RWPE2 (cell line): ENCODE measurements at regions not wholly inside any gene's neighbourhood (a gene's known extent, or its start where the extent isn't known, plus 50 kb on each side); places are given as distances from the start of the nearest gene placed in this dataset.
"Not testable (repeated sequence)": the region's sequence is repeated elsewhere in the genome, so short reads cannot be mapped to it uniquely, and the experiment has no call there.

ENCODE experiments used
- ATAC-seq: fragments of 200-7000 bp; cut with Tn5 transposase; 3 replicates; pipeline ENCODE4 v1.9.1; 2021; ENCODE audit warnings: low read depth
- DNase-seq: peaks from one replicate; pipeline ENCODE4 v3.0.0-alpha.2; 2020; ENCODE audit warnings: low spot score
- H3K27ac ChIP-seq: fragments of 450-650 bp; 2 replicates; pipeline ENCODE4 v1.5.1; 2017; ENCODE audit warnings: mild to moderate bottlenecking; ENCODE audit not compliant: poor library complexity, severe bottlenecking
- H3K27me3 ChIP-seq: fragments of 250-450 bp; sonication (Bioruptor Pico); 2 replicates; pipeline ENCODE4 v1.5.1; 2021; ENCODE audit warnings: mild to moderate bottlenecking, moderate library complexity; ENCODE audit not compliant: insufficient read depth, poor library complexity, severe bottlenecking
- H3K36me3 ChIP-seq: fragments of 250-450 bp; sonication (Bioruptor Pico); 2 replicates; pipeline ENCODE4 v1.5.1; 2020; ENCODE audit warnings: low read depth, mild to moderate bottlenecking, moderate library complexity
- H3K4me1 ChIP-seq: fragments of 250-450 bp; sonication (Bioruptor Pico); 2 replicates; pipeline ENCODE4 v1.5.1; 2021; ENCODE audit warnings: mild to moderate bottlenecking, moderate library complexity; ENCODE audit not compliant: insufficient read depth, poor library complexity, severe bottlenecking
- H3K4me3 ChIP-seq: fragments of 250-450 bp; sonication (Bioruptor Pico); 2 replicates; pipeline ENCODE4 v1.5.1; 2021; ENCODE audit warnings: mild to moderate bottlenecking, moderate library complexity; ENCODE audit not compliant: severe bottlenecking
- H3K9me3 ChIP-seq: fragments of 250-450 bp; sonication (Bioruptor Pico); 2 replicates; pipeline ENCODE4 v1.5.1; 2021; ENCODE audit warnings: mild to moderate bottlenecking, moderate library complexity; ENCODE audit not compliant: severe bottlenecking
- TF ChIP-seq, protein P1 (sequence below): fragments of 450-650 bp; IDR thresholded peaks from one replicate; pipeline ENCODE4 v1.5.1; 2017; ENCODE audit warnings: mild to moderate bottlenecking, moderate library complexity; ENCODE audit not compliant: poor library complexity, severe bottlenecking

DNA sequence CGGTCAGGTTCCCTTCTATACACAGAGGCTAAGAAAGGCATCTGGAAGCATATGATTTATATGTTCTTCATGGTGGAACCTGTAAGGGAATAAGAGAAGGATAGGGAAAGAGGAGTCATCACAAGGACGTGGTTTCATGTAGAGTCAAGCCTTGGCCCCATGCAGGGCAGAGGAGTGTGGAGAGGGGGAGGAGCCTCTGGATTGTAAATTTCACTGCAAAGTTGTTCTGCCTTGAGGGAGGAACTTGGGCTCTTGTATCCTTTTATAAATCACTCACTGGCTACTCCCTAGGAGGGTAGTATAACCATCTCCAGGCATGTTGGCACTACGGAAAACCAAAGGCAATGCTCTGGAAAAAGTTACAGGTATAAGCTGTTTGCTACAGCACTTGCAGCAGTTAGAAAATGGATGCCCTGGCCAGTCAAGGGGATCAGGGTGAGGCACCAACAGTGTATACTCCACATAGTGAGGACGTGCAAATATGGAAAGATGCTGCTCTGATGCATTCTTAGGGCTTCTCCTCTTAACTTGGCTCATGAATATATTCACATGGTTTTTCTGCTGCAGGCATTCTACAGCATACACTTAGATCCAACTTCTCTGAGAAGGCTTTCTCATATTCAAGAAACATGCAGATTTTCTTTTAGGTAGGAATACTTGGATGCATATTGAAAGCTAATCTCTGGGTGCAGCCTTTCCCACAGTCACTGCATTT, 60.3 kb upstream of the ZNF81 start:
- Histone ChIP-seq H3K4me1 (no peaks in the 10 kb centered on the region), H3K27me3 (no peaks in the 10 kb centered on the region), H3K27ac (no peak overlapping the region), H3K36me3 (no peaks in the 10 kb centered on the region), H3K9me3 (no peaks in the 10 kb centered on the region), H3K4me3 (no peak overlapping the region)
- DNase-seq, result no peak
- TF ChIP-seq, protein P1, sequence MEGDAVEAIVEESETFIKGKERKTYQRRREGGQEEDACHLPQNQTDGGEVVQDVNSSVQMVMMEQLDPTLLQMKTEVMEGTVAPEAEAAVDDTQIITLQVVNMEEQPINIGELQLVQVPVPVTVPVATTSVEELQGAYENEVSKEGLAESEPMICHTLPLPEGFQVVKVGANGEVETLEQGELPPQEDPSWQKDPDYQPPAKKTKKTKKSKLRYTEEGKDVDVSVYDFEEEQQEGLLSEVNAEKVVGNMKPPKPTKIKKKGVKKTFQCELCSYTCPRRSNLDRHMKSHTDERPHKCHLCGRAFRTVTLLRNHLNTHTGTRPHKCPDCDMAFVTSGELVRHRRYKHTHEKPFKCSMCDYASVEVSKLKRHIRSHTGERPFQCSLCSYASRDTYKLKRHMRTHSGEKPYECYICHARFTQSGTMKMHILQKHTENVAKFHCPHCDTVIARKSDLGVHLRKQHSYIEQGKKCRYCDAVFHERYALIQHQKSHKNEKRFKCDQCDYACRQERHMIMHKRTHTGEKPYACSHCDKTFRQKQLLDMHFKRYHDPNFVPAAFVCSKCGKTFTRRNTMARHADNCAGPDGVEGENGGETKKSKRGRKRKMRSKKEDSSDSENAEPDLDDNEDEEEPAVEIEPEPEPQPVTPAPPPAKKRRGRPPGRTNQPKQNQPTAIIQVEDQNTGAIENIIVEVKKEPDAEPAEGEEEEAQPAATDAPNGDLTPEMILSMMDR, result no peak
- ATAC-seq, result no peak

- Histone ChIP-seq H3K27ac (no peak overlapping the region), H3K9me3 (no peaks in the 10 kb centered on the region), H3K36me3 (no peaks in the 10 kb centered on the region), H3K4me1 (no peaks in the 10 kb centered on the region), H3K27me3 (no peaks in the 10 kb centered on the region), H3K4me3 (no peak overlapping the region)
- TF ChIP-seq, protein P1, result no peak
- DNase-seq (no peak), ATAC-seq (no peak)
These were observed 63.9 kb upstream of the ZNF81 start for GRCh38 chrX:47772764-47773163.

DNA sequence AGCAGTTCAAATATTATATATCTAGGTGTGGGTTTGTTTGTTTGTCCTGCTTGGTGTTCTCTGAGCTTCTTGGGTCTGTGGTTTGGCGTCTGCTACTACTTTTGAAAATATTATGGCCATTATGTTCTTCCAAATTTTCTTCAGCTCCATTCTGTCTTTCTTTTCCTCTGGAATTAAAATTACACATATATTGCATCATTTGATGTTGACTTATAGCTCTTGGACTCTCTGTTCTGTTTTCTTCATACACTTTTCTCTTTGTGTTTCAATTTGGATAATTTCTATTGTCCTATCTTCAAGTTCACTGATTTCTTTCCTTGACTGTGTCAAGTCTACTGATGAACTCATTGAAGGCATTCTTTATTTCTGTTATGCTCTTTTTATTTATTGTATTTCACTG, 65.2 kb upstream of the ZNF81 start:
- DNase-seq (no peak), ATAC-seq (no peak)
- H3K36me3 ChIP-seq, result no peaks in the 10 kb centered on the region
- H3K27ac ChIP-seq, result no peak overlapping the region
- no peaks in the 10 kb centered on the region for H3K4me1 ChIP-seq
- TF ChIP-seq, protein P1, result no peak
- no peaks in the 10 kb centered on the region for H3K9me3 ChIP-seq
- no peak overlapping the region for H3K4me3 ChIP-seq
- no peaks in the 10 kb centered on the region for H3K27me3 ChIP-seq

- not testable (repeated sequence) for H3K4me3 ChIP-seq, H3K27ac ChIP-seq, H3K4me1 ChIP-seq, H3K9me3 ChIP-seq, DNase-seq, H3K27me3 ChIP-seq, H3K36me3 ChIP-seq, ATAC-seq
These were observed 73.9 kb upstream of the ZNF81 start for GRCh38 chrX:47762826-47763225.

DNA sequence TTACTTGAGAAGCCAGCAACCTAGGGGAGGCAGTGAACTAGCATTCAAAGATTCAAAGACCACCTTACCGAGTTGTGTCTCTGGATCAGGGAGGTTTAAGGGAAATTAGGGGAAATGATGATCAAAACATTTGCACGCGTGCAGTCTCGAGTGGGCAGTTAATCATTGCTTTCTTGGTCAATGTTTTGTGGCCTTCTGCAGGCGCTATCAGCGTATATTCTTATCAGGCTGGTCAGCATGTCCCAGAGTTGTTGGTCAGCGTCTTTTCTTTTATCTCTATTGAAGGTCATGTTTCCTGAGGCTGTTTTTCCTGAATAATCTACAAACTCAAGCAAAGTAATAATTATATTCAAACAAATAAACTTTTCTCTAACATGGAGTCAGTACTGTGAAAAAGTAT, 84.0 kb upstream of the ZNF81 start:
- TF ChIP-seq, protein P1, result no peak
- Histone ChIP-seq H3K27ac (no peak overlapping the region), H3K4me1 (no peaks in the 10 kb centered on the region), H3K36me3 (no peaks in the 10 kb centered on the region), H3K9me3 (no peaks in the 10 kb centered on the region), H3K27me3 (no peaks in the 10 kb centered on the region), H3K4me3 (no peak overlapping the region)
- DNase-seq (no peak), ATAC-seq (no peak)
